Keratinocyte (primary cell): ENCODE measurements at regions not wholly inside any gene's neighbourhood (a gene's known extent, or its start where the extent isn't known, plus 50 kb on each side); places are given as distances from the start of the nearest gene placed in this dataset.
"Not testable (repeated sequence)": the region's sequence is repeated elsewhere in the genome, so short reads cannot be mapped to it uniquely, and the experiment has no call there.

Experiments used
- DNase-seq: peaks from one replicate; pipeline ENCODE4 v3.0.0-alpha.2; 2011; ENCODE audit warnings: low read depth, missing footprints, low spot score
- FAIRE-seq: peaks from 2 replicates; lab custom pipeline; 2011; peaks lifted over from hg19 to GRCh38; lab: Jason Lieb, UNC
- H2AFZ ChIP-seq: 2 replicates; pipeline ENCODE4 v1.6.0; 2012; ENCODE audit warnings: low read length, control low read depth, inconsistent platforms; ENCODE audit not compliant: control insufficient read depth
- H3K27ac ChIP-seq: 2 replicates; pipeline ENCODE4 v1.5.1; 2011; ENCODE audit warnings: low read length; ENCODE audit not compliant: control insufficient read depth, insufficient read depth
- H3K27me3 ChIP-seq: 3 replicates; pipeline ENCODE4 v1.6.0; 2011; ENCODE audit warnings: low read length; ENCODE audit not compliant: control insufficient read depth, insufficient read depth; ENCODE audit errors: extremely low read depth
- H3K36me3 ChIP-seq, 2 experiments: 2 replicates in 1 of 2; 3 replicates in 1 of 2; pipeline ENCODE4 v1.5.1; 2011; ENCODE audit warnings: low read length in 2 of 2, mild to moderate bottlenecking in 1 of 2; ENCODE audit not compliant: control insufficient read depth in 2 of 2, insufficient read depth in 2 of 2; ENCODE audit errors: extremely low read depth in 1 of 2
- H3K4me1 ChIP-seq: 3 replicates; pipeline ENCODE4 v1.5.1; 2011; ENCODE audit warnings: low read length; ENCODE audit not compliant: control insufficient read depth, insufficient read depth; ENCODE audit errors: extremely low read depth
- H3K4me2 ChIP-seq: 3 replicates; pipeline ENCODE4 v1.6.0; 2011; ENCODE audit warnings: low read depth, low read length; ENCODE audit not compliant: control insufficient read depth, insufficient read depth; ENCODE audit errors: extremely low read depth
- H3K4me3 ChIP-seq, 3 experiments: fragments of 200-600 bp in 1 of 3; sonication (generic) in 1 of 3; 2 replicates in 2 of 3; 3 replicates in 1 of 3; pipeline ENCODE4 v1.5.1; 2011 to 2016; ENCODE audit warnings: low read length in 3 of 3, mild to moderate bottlenecking in 3 of 3, control low read depth in 2 of 3, inconsistent platforms in 1 of 3, low read depth in 1 of 3, mixed read lengths in 1 of 3, mixed run types in 1 of 3, moderate library complexity in 1 of 3; ENCODE audit not compliant: control insufficient read depth in 2 of 3, insufficient read depth in 2 of 3; ENCODE audit errors: extremely low read depth in 1 of 3
- H3K79me2 ChIP-seq: 2 replicates; pipeline ENCODE4 v1.6.0; 2012; ENCODE audit warnings: low read length; ENCODE audit not compliant: control insufficient read depth, insufficient read depth
- H3K9ac ChIP-seq: 3 replicates; pipeline ENCODE4 v1.6.0; 2011; ENCODE audit warnings: low read length; ENCODE audit not compliant: control insufficient read depth, insufficient read depth; ENCODE audit errors: extremely low read depth
- H3K9me1 ChIP-seq: 3 replicates; pipeline ENCODE4 v1.6.0; 2011; ENCODE audit warnings: low read length; ENCODE audit not compliant: control insufficient read depth, insufficient read depth; ENCODE audit errors: extremely low read depth
- H3K9me3 ChIP-seq: 2 replicates; pipeline ENCODE4 v1.5.1; 2012; ENCODE audit warnings: low read depth, low read length; ENCODE audit not compliant: control insufficient read depth
- H4K20me1 ChIP-seq: 3 replicates; pipeline ENCODE4 v1.6.0; 2011; ENCODE audit warnings: low read length; ENCODE audit not compliant: control insufficient read depth, insufficient read depth; ENCODE audit errors: extremely low read depth
- CTCF ChIP-seq, 3 experiments: IDR thresholded peaks in 1 of 3; conservative IDR thresholded peaks in 1 of 3; optimal IDR thresholded peaks in 1 of 3; 2 replicates in 2 of 3; 3 replicates in 1 of 3; pipeline versions ENCODE3 to v1.5.1; 2011; ENCODE audit warnings: low read length in 3 of 3, mild to moderate bottlenecking in 3 of 3, moderate library complexity in 2 of 3, control low read depth in 1 of 3, inconsistent platforms in 1 of 3; ENCODE audit not compliant: insufficient read depth in 2 of 3; ENCODE audit errors: extremely low read depth in 1 of 3
- EZH2 ChIP-seq: IDR thresholded peaks from one replicate; pipeline ENCODE4 v1.6.1; 2012; ENCODE audit warnings: inconsistent platforms, mild to moderate bottlenecking, low read length, moderate library complexity
- dilution Hi-C: fragments of 300-500 bp; cut with MboI; formaldehyde crosslinking; loops from one replicate; pipeline ENCODE4 v1.7.0; 2020; ENCODE audit warnings: low sequenced_read_pairs; ENCODE audit not compliant: extremely low pct_ligation_motif_present

DNA sequence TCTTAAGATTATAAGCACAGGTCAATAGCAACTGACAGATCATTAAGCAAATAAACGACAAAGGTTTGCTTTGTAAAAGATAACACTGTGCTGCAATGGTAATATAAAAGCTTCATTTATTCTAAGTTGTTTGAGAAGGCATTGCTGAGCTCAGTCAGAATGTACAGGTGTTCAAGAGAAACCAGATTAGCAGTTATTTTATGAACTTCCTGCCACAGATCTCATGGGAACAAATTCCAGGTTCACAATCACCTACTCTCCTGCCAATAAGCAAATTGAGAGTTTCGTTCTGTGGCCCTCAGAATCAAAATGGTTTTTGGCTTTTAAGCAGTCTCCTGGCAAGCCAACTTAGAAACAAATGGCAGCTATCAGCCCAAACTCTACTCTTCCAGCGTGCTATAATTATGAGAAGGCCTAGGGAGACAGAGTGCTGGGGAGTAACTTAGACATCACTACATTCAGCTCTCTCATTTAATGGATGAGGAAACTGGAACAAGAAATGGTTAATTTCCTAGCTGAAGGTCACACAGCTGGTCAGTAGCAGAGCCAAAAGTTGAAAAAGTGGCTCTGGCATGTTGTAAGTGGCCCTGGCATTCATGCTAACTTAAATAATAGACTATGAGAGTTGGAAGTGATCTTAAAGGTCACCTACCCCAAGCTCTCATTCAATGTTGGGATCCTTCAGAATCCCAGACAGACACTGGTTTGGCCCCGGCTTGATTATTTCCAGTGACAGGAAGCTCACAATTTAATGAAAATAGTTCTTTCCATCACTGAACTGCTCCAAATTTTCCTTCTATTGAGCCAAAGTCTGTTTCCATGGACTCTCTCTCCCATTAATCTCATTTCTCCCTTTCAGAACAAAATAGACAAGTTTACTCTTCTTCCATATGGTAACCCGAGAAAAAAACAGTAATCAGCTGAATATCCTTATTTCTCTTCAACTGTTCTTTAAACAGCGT, 82.6 kb upstream of the EDEM3 start:
- no peak for FAIRE-seq
- no peak overlapping the region for H3K4me3 ChIP-seq
- H3K9me3 ChIP-seq, result no peaks in the 10 kb centered on the region
- peaks cover 9% of the 10 kb centered on the region for H3K4me1 ChIP-seq
- no peaks in the 10 kb centered on the region for H3K79me2 ChIP-seq
- TF ChIP-seq CTCF (optimal IDR thresholded peaks at IDR 0.05 in 1 of 3, IDR thresholded peaks at IDR 0.05 in 1 of 3, conservative IDR thresholded peaks at IDR 0.05 in 1 of 3; ENCODE audit: extremely low read depth in 1 of 3, insufficient read depth in 2 of 3, low read length in 3 of 3) (no peak), EZH2 (no peak)
- no peaks in the 10 kb centered on the region for H3K27me3 ChIP-seq
- dilution Hi-C loops, result no loop called here
- H3K9ac ChIP-seq, result no peak overlapping the region
- no peaks in the 10 kb centered on the region for H3K36me3 ChIP-seq
- H3K4me2 ChIP-seq, result no peak overlapping the region
- no peak overlapping the region for H2AFZ ChIP-seq
- no peaks in the 10 kb centered on the region for H4K20me1 ChIP-seq
- H3K9me1 ChIP-seq, result no peaks in the 10 kb centered on the region
- H3K27ac ChIP-seq, result no peak overlapping the region
- no peak for DNase-seq

DNA sequence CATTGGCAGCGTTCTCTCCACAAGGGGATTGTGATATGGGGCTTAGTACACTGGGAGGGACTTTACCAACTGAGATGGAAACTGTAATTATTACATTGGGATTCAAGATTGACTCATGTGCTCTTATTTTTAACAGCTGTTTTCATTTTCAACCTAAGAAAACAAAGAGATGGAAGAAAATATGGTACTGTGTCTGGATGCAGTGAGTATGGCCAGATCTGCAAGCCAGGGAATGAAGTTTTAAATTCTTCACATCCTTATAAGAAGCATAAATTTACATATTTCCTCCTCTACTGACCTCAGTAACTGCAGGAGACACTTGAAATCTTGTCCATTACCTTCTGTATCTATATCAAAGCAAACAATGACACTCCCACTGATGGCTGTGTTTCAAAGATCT, 81.5 kb upstream of the EDEM3 start:
- no peaks in the 10 kb centered on the region for H3K79me2 ChIP-seq
- no peaks in the 10 kb centered on the region for H4K20me1 ChIP-seq
- no peaks in the 10 kb centered on the region for H3K27me3 ChIP-seq
- no peaks in the 10 kb centered on the region for H3K9me1 ChIP-seq
- H3K27ac ChIP-seq, result no peak overlapping the region
- H3K36me3 ChIP-seq, result no peaks in the 10 kb centered on the region
- H3K4me1 ChIP-seq, result peaks cover 9% of the 10 kb centered on the region
- no peak for DNase-seq
- FAIRE-seq, result no peak
- H3K4me2 ChIP-seq, result no peak overlapping the region
- no peak overlapping the region for H2AFZ ChIP-seq
- H3K4me3 ChIP-seq, result no peak overlapping the region
- dilution Hi-C loops, result no loop called here
- no peak overlapping the region for H3K9ac ChIP-seq
- TF ChIP-seq CTCF (optimal IDR thresholded peaks at IDR 0.05 in 1 of 3, IDR thresholded peaks at IDR 0.05 in 1 of 3, conservative IDR thresholded peaks at IDR 0.05 in 1 of 3; ENCODE audit: extremely low read depth in 1 of 3, insufficient read depth in 2 of 3, low read length in 3 of 3), result no peak
- no peak for TF ChIP-seq EZH2
- no peaks in the 10 kb centered on the region for H3K9me3 ChIP-seq

DNA sequence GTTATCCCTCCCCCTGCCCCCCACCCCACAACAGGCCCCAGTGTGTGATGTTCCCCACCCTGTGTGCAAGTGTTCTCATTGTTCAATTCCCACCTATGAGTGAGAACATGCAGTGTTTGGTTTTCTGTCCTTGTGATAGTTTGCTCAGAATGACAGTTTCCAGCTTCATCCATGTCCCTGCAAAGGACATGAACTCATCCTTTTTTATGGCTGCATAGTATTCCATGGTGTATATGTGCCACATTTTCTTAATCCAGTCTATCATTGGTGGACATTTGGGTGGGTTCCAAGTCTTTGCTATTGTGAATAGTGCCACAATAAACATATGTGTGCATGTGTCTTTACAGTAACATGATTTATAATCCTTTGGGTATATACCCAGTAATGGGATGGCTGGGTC, 79.3 kb upstream of the EDEM3 start:
- H3K4me2 ChIP-seq, DNase-seq, H3K4me1 ChIP-seq, FAIRE-seq, H3K27ac ChIP-seq, H3K9me3 ChIP-seq, H3K27me3 ChIP-seq, H3K9me1 ChIP-seq, H2AFZ ChIP-seq, H4K20me1 ChIP-seq, dilution Hi-C loops, H3K9ac ChIP-seq, H3K36me3 ChIP-seq, H3K79me2 ChIP-seq, H3K4me3 ChIP-seq: not testable (repeated sequence)
